ENCODE measurements at regions not wholly inside any gene's neighbourhood (a gene's known extent, or its start where the extent isn't known, plus 50 kb on each side); places are given as distances from the start of the nearest gene placed in this dataset.
"Not testable (repeated sequence)": the region's sequence is repeated elsewhere in the genome, so short reads cannot be mapped to it uniquely, and the experiment has no call there.

GRCh38 chr15:85196697-85197096, 183.7 kb upstream of the AKAP13 start:
- not testable (repeated sequence) for DNase-seq (ENCODE audit: low spot score)

- DNase-seq (ENCODE audit: low spot score), result not testable (repeated sequence)
These were observed 182.8 kb upstream of the AKAP13 start for GRCh38 chr15:85197582-85197981.

DNA sequence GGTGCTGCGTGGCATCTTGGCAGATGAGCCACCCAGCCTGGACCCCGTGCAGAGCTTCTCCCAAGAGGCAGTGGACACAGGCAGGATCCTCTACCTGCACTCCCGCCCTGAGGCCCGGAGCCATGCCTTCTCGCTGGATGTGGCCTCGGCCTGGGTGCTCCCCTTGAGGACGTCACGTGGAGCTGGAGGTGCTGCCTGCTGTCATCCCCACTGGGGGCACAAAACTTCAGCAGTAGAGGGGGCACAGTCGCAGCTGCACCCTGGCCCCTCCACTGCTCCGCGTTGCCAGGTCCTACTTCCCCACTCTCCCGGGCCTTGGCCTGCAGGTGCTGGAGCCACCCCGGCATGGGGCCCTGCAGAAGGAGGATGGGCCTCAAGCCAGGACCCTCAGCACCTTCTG, 182.0 kb upstream of the AKAP13 start:
- not testable (repeated sequence) for DNase-seq (ENCODE audit: low spot score)

GRCh38 chr15:85200215-85200614, 180.2 kb upstream of the AKAP13 start:
- not testable (repeated sequence) for DNase-seq (ENCODE audit: low spot score)

DNA sequence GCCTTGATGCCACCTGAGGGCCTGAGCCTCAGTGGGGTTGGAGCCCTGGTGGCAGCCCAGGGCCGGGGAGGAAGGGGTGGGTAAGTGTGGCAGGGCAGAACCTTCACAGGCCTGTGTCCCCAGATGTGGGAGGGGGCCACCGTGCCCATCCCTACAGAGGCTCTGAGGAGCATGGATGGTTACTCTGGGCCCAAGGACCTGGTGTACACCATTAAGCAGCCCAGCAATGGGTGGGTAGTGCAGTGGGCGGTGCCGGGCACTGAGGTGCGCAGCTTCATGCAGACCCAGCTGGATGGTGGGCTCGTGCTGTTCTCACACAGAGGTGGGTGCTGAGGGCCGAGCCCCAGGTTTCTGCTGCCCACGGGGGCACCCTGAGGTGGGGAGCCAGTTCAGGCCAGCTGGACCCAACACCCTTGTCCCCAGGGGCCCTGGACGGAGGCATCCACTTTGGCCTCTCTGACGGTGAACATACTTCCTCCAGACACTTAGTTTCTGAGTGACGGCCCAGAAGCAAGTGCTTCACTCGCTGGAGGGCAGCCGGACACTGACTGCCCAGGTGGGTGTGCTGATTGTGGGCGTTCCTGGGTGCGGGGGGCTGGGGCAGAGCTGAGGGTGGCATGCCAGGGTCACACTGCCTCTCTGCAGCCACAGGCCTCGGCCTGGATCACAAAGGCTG, 179.1 kb upstream of the AKAP13 start:
- DNase-seq (ENCODE audit: low spot score), result not testable (repeated sequence)

GRCh38 chr15:85204481-85204880, 175.9 kb upstream of the AKAP13 start:
- not testable (repeated sequence) for DNase-seq (ENCODE audit: low spot score)

GRCh38 chr15:85233791-85234325, 146.5 kb upstream of the AKAP13 start:
- not testable (repeated sequence) for DNase-seq (ENCODE audit: low spot score)

DNA sequence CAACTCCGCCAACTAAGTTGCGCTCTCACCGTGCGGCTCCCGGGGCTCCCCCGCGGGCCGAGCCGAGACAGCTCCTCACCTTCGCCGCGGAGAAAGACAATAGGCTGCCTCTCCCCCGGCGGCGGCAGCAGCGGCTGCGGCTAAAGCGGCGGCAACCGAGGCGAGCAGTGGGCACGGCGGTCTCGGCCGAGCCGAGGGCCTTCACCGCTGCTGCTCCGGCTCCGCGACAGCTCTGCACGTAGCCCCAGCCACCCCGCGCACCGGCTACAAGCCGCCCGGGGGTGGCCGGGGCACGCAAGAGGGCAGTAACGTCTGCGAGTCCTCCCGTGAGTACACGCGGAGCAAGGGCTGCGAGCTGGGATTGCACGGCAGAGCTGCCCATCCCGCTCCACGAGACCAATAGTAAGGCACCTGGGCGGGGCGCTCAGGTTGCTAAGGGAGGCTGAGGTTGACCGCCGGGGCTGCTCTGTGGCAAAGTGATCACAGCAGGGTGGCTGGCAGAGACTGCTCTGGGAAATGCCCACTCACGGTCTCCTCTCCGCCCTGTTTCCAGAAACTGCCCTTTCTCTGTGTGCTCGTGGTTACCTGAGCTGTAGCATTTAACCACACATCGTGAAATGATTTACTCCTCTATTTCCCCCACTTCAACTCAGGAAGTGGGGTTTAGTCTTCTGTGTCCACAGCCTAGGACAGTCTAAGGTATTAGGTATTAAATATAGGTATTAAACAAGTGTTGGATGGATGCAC, 145.8 kb upstream of the AKAP13 start:
- not testable (repeated sequence) for DNase-seq (ENCODE audit: low spot score)

GRCh38 chr15:85244056-85244455, 136.3 kb upstream of the AKAP13 start:
- not testable (repeated sequence) for DNase-seq (ENCODE audit: low spot score)

DNA sequence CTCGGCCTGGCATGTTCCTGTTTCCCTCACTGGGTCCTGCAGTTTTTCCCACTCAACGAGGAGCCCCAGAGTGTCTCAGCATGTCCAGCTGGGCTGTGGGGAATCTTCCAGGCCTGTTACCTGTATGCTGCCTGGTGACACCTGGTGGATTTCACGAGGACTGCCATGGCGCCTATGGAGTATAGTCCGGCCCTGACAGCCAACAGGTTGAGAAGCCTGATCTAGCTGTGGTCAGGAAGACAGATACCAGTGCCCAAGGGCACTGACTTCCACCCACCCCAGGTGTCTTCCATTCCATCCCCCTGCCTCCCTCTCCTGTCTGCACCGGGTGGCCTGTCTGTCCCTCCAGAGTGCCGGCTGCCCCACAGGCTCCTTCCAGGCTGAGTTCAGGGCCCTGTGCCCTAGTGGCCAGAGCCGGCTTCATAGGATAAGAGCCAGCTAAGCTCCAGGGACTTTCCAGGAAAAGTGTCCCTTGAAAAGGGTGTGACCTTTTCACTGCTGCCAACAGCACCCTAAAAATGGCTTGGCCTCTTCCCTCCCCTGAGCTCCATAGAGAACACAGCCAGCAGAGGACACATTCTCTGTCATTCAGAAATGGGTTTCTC, 129.4 kb upstream of the AKAP13 start:
- not testable (repeated sequence) for DNase-seq (ENCODE audit: low spot score)

- not testable (repeated sequence) for DNase-seq (ENCODE audit: low spot score)
These were observed 127.0 kb upstream of the AKAP13 start for GRCh38 chr15:85253196-85253915.

- DNase-seq (ENCODE audit: low spot score), result not testable (repeated sequence)
These were observed 125.4 kb upstream of the AKAP13 start for GRCh38 chr15:85254961-85255360.

DNA sequence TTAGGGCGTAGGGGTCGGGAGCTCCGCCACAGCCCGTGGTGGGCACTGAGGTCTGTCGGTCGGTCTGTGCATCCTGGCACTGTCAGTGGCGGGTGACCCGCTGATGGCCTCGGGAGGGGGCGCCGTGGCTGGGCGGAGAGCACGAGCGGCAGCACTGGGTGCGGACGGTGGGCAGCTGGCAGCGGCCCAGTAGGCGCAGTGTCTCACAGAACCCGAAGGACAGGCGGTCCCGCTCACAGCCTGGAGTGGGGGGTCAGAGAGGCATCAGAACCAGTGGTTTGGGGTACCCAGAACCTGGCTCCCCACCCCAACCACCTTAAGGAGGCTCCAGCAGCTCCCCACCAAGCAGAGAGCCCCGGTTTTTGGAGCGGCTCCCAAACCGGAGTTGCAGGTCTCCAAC, 124.9 kb upstream of the AKAP13 start:
- not testable (repeated sequence) for DNase-seq (ENCODE audit: low spot score)

DNA sequence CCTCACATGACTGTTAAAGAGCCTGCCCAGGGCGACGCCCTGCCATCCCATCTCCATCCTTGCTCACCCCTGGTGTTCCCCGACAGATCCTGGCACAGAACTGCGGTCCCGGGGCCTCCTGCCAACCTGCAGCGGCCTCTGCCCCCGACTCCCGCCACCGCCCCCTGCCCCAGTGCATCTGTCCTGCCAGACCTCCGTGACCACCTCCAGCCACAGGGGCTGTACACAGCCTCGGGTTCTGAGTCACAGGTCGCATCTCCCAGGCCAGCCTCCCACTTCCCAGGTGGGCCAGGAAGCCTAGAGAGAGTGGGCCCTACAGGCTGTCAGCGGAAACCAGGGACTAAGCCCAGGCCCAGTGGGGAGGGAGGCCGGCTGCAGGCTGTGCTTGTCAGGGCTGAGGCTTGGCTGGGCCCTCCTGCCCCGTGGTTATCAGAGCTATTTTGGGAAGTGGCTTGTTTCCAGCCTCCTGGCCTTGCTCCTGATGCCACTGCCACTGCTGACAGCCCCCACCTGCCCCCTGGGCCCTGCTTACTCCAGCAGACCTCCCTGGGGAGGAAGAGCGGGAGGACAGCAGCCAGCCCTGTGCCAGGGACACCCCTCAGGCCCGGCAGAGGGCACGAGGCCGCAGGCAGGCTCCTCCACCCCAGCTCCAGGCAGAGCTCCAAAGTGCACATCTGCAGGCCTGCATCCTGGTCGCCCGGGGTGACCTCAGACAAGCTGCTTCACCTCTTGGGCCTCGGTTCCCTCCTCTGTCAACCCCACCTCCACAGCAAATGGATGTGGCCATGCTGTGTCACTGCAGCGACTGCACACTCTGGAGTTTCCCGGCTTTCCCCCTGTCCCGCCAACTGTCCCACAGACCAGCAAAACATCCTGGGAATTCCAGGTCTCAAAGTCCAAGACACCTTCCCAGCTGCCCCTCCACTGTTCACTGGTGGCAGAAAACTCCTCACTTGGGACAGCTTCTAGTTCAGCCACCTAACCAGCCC, 124.1 kb upstream of the AKAP13 start:
- not testable (repeated sequence) for DNase-seq (ENCODE audit: low spot score)

- DNase-seq (ENCODE audit: low spot score), result not testable (repeated sequence)
These were observed 122.3 kb upstream of the AKAP13 start for GRCh38 chr15:85258062-85258445.

- DNase-seq (ENCODE audit: low spot score), result not testable (repeated sequence)
These were observed 121.7 kb upstream of the AKAP13 start for GRCh38 chr15:85258559-85259209.

DNA sequence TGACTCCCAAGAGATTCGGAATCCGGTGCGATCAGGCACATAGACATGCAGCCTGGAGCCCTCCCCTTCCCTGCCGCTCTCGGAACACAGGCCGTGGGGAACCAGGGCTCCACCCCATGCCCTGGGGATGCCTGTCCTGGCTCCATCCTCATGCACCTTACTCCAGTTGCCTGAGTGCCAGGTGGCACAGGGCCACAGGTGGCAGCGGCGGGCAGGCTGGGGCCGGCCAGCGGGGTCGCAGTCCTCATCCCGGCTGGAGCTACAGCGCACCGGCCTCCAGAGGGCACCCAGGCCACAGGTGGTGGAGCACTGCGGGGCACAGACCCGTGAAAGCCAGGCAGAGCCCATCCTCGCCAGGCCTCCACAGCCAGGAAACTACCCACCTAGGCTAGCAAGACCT, 119.9 kb upstream of the AKAP13 start:
- not testable (repeated sequence) for DNase-seq (ENCODE audit: low spot score)

- DNase-seq (ENCODE audit: low spot score), result not testable (repeated sequence)
These were observed 117.8 kb upstream of the AKAP13 start for GRCh38 chr15:85262461-85263055.

- not testable (repeated sequence) for DNase-seq (ENCODE audit: low spot score)
These were observed 116.5 kb upstream of the AKAP13 start for GRCh38 chr15:85263842-85264440.
